Esophagus squamous epithelium (tissue), 4 donors: ENCODE measurements at regions not wholly inside any gene's neighbourhood (a gene's known extent, or its start where the extent isn't known, plus 50 kb on each side); places are given as distances from the start of the nearest gene placed in this dataset.

ENCODE experiments used
- CTCF ChIP-seq, 6 experiments: fragments of 450-650 bp in 4 of 6; fragments of 200-600 bp in 2 of 6; sonication (generic) in 2 of 6; IDR thresholded peaks; one replicate each; pipeline ENCODE4 v1.5.1; 2016 to 2019; ENCODE audit warnings: antibody characterized with exemption in 6 of 6, mild to moderate bottlenecking in 4 of 6, moderate library complexity in 4 of 6
- POLR2A ChIP-seq, 4 donors: fragments of 450-650 bp; IDR thresholded peaks; one replicate each; pipeline ENCODE4 v1.6.1; 2017; ENCODE audit warnings: antibody characterized with exemption in 4 of 4, mild to moderate bottlenecking in 4 of 4, moderate library complexity in 3 of 4

- TF ChIP-seq CTCF (IDR thresholded peaks at IDR 0.05) (no peak), POLR2A (IDR thresholded peaks at IDR 0.05) (no peak)
Measured at GRCh38 chr12:87112571-87113345, 856.6 kb upstream of the MGAT4C start.
